Muscle layer of duodenum (tissue), 2 donors: ENCODE measurements at regions not wholly inside any gene's neighbourhood (a gene's known extent, or its start where the extent isn't known, plus 50 kb on each side); places are given as distances from the start of the nearest gene placed in this dataset.

Experiments used
- H3K27ac ChIP-seq: one replicate; pipeline ENCODE4 v1.7.0; 2013; ENCODE audit warnings: mild to moderate bottlenecking, low read length
- H3K27me3 ChIP-seq: one replicate; pipeline ENCODE4 v1.7.0; 2013; ENCODE audit warnings: low read depth, mild to moderate bottlenecking, control low read depth, low read length
- H3K36me3 ChIP-seq, 2 donors: one replicate each; pipeline ENCODE4 v1.7.0; 2013; ENCODE audit warnings: low read length in 2 of 2, control low read depth in 1 of 2, mild to moderate bottlenecking in 1 of 2; ENCODE audit not compliant: insufficient read depth in 2 of 2, control insufficient read depth in 1 of 2
- H3K4me1 ChIP-seq, 2 donors: one replicate each; pipeline ENCODE4 v1.7.0; 2013; ENCODE audit warnings: low read length in 2 of 2, mild to moderate bottlenecking in 2 of 2, control low read depth in 1 of 2, moderate library complexity in 1 of 2; ENCODE audit not compliant: insufficient read depth in 2 of 2, control insufficient read depth in 1 of 2
- H3K4me3 ChIP-seq, 2 donors: one replicate each; pipeline ENCODE4 v1.7.0; 2013; ENCODE audit warnings: low read length in 2 of 2, low read depth in 1 of 2, mild to moderate bottlenecking in 1 of 2
- H3K9me3 ChIP-seq, 2 donors: one replicate each; pipeline ENCODE4 v1.7.0; 2013; ENCODE audit warnings: low read length in 2 of 2, control low read depth in 1 of 2, mild to moderate bottlenecking in 1 of 2; ENCODE audit not compliant: control insufficient read depth in 1 of 2
- donor health status: healthy.

DNA sequence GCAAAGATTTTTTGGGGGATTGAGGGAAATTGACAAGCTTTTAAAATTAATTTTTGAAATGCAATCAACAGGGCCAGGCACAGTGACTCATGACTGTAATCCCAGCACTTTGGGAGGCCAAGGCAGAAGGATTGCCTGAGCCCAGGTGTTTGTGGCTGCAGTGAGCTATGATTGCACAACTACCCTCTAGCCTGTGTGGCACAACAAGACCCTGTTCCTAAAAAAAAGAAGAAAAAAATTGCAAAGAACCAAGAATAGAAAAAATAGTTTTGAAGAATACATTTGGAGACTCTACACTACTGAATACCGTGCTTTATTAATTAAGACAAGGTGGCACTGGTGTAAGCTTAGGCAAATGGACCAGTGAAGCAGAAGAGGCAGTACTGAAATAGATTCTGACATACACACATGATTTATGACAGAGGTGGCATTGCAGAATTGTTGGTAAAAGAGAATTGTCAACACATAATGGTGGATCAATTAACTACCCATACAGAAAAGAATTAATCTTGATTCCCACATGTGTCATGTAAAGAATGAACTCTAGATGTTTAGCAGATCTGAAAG lies 443.3 kb upstream of the ATP11B start:
- no peaks in the 10 kb centered on the region for H3K4me1 ChIP-seq
- H3K9me3 ChIP-seq: no peaks in the 10 kb centered on the region
- H3K27ac ChIP-seq: no peak overlapping the region
- no peaks in the 10 kb centered on the region for H3K36me3 ChIP-seq
- H3K27me3 ChIP-seq: no peaks in the 10 kb centered on the region
- H3K4me3 ChIP-seq: no peak overlapping the region

DNA sequence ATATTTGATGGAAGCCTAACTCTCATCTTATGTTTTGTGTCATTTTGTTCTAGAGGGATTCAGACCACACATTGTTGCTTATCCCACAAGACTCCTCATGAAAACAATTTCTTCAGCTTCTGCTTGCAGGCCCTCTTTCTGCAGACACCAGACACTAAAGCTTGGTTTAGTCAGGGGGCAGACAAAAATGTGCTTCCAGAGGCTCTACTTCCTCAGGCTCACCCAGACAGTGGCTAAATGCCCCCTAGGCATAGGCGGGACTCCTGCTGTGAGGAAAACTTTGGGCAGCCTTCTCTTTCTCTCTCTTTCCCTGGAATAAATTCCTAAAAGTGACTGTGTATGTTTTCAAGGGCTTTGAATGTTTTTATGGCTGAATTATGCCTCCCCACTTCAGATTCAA lies 435.4 kb upstream of the ATP11B start:
- Histone ChIP-seq H3K36me3 (no peaks in the 10 kb centered on the region), H3K27me3 (no peaks in the 10 kb centered on the region), H3K9me3 (no peaks in the 10 kb centered on the region), H3K27ac (no peak overlapping the region), H3K4me1 (no peaks in the 10 kb centered on the region), H3K4me3 (no peak overlapping the region)

DNA sequence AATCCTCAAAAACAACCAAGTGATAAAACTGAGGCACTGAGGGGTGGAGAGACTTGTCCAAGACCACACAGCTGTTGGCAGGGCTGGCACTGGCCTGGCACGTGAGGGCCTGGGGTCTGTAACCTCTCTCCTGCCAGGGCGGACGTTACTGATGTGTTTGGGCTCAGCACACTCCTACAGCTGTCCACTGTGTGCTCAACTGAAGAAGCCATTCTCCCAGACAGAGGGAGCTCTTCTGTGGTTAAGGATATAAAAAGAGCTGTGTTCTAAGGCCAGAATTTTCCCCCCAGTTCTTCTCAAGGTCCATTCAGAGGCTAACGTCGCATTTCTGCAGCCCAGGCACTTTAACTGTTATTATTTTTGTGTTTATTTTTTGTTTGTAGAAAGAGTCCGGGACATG lies 429.0 kb upstream of the ATP11B start:
- Histone ChIP-seq H3K4me1 (no peaks in the 10 kb centered on the region), H3K27me3 (no peaks in the 10 kb centered on the region), H3K9me3 (no peaks in the 10 kb centered on the region), H3K4me3 (no peak overlapping the region), H3K36me3 (no peaks in the 10 kb centered on the region), H3K27ac (no peak overlapping the region)

DNA sequence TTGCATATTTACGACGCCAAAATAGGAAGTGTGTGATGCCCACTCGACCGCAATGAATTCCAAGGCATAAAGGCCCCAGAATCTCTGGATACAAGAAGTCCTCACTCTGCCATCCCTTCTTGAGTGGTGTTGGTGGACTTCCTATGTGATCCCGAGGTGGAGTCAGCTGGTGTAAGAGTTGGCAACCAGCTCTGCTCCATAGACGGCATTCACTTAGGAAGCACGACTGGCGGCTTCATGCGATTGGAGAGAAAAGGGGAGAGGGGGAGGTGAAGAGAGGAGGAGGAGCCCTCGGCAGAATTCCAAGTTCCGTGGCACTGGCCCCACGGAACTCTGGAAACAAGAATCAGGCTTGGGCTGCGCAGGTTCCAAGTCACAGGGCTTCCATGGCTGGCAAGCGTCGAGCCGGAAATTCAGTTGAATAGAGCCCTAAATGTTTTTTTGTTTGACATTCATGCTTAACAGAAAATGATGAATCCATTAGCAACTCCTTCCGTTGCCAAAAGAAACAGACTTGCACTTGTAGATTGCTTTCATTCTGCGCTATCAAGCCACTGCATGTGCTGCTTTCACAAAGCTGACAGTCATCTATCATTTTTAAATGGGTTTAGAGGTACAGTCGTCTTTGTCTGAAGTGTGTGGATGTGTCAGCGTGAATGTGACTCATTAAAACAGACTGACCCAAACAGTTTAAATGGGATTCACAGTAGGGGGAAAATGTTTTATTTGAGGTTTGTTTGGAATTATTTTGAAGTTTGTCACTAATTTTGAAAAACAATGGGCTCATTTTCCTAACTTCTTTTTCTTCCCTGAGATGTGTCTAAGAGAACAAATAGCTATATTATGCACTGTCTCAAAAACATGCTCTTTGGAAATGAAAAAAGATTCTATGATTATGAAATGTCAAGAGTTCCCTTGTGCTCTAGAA lies 428.3 kb upstream of the ATP11B start:
- Histone ChIP-seq H3K9me3 (no peaks in the 10 kb centered on the region), H3K4me3 (peak overlapping the region in 1 of 2 donors; percentile 19), H3K27ac (no peak overlapping the region), H3K27me3 (no peaks in the 10 kb centered on the region), H3K36me3 (no peaks in the 10 kb centered on the region), H3K4me1 (no peaks in the 10 kb centered on the region)

DNA sequence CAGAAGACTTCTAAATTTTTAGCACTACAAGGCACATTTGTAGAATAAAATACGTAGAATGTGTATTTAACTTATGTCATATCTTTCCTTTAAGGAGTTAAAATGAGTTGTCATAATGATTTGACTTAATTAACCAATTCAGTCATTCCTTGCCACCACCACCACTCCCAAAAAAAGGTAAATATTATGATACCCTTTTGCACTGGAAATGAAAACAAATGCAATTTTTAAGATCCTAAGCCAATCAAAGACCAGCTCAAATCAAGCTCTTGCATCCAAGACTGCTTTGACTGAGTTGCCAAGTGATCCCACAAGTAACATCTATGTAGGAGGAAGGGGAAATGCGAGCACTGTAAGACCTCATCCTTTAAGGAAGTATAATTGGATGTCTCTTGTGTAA lies 426.6 kb upstream of the ATP11B start:
- no peaks in the 10 kb centered on the region for H3K9me3 ChIP-seq
- no peak overlapping the region for H3K27ac ChIP-seq
- no peaks in the 10 kb centered on the region for H3K4me1 ChIP-seq
- no peaks in the 10 kb centered on the region for H3K27me3 ChIP-seq
- no peaks in the 10 kb centered on the region for H3K36me3 ChIP-seq
- H3K4me3 ChIP-seq: no peak overlapping the region

DNA sequence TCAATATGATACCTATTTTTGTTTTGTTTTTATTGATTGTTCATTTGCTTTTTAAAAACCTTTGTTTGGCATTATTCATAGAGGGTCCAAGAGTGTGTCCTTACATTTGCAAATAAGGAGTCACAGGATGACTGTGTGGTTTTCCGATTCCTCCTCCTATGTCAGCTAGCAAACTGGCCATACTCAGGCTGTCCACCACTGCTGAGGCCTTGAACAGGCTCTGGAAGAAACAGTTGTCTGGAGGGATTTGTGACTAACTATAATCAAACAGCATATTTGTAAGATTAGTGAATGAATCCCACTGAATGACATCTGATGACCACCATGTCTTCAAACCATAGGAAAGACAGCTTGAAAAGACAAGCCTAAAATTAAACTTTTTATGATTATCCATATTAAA lies 423.4 kb upstream of the ATP11B start:
- H3K27me3 ChIP-seq: no peaks in the 10 kb centered on the region
- H3K9me3 ChIP-seq: no peaks in the 10 kb centered on the region
- H3K36me3 ChIP-seq: no peaks in the 10 kb centered on the region
- H3K27ac ChIP-seq: no peak overlapping the region
- H3K4me1 ChIP-seq: no peaks in the 10 kb centered on the region
- no peak overlapping the region for H3K4me3 ChIP-seq

DNA sequence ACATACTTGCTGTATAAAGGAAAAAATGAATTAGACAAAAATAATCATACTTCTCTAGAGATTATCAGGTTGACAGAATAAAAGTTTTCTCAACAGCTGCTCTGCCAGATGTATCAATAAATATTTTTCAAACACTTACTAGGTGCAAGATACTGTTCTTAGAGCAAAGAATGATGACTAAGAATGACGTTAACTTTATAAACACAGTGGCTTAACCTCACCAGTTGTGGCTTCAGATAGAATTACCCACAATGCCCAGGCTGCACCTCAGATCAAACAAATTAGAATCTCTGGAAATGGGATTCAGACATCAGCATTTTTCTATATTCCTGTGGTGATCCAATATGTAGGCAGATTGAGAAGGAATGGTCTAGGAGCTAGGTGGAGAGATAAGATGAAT lies 422.4 kb upstream of the ATP11B start:
- H3K27me3 ChIP-seq: no peaks in the 10 kb centered on the region
- H3K4me1 ChIP-seq: no peaks in the 10 kb centered on the region
- no peak overlapping the region for H3K4me3 ChIP-seq
- H3K36me3 ChIP-seq: no peaks in the 10 kb centered on the region
- no peak overlapping the region for H3K27ac ChIP-seq
- H3K9me3 ChIP-seq: no peaks in the 10 kb centered on the region

DNA sequence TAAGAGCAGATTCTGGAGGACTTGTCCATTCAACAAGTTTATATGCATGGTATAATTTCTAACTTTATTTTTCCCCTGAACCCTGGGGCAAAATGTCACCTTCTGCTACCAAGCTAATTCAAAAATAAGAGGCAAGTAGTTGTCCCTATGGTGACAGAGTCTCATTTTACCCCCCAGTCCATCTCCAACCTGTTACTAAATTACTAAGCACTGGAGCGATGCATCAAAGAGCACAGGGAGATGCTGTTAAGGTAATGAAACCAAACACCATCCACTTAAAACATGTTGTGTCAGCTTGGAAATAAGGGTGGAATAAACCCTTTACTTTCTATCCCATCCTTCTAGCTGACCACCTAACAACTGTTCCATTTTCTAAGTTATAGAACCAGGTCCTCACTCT lies 417.4 kb upstream of the ATP11B start:
- Histone ChIP-seq H3K27ac (no peak overlapping the region), H3K36me3 (no peaks in the 10 kb centered on the region), H3K4me3 (no peak overlapping the region), H3K4me1 (no peaks in the 10 kb centered on the region), H3K27me3 (no peaks in the 10 kb centered on the region), H3K9me3 (no peaks in the 10 kb centered on the region)

DNA sequence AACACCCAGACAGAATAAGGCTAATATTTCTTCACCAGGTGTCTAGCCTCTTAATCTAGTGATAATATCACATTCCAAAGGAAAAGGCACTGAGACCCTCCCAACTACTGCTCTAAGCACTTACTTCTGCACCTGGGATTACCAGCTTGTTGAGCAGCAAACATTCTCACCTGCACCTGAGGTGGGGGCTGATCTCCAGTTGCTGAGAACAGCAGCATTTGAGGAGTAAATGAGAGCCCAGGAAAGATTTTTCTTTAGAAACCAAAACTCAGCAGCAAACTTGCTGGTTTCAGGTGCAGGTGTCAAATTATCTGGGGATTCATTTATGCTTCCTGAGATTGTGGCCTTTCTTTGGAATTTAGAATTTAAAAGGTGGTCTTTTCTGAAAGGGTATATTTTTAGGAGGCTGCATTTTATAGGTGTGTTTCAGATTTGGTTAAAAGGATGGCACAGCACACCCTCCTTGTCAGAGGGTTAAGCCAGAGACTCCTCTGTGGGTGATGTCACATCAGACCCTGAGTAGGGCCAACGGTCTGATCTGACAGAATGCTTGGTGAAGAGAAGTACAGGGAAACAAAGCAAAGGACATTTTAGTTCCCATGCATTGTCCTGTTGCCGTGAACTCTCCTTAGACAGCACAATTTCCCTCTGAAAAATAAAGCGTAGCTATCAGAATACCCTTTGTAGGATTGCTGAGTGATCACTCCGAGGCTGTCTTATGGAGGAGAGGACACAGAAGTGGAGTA lies 411.0 kb upstream of the ATP11B start:
- no peaks in the 10 kb centered on the region for H3K4me1 ChIP-seq

DNA sequence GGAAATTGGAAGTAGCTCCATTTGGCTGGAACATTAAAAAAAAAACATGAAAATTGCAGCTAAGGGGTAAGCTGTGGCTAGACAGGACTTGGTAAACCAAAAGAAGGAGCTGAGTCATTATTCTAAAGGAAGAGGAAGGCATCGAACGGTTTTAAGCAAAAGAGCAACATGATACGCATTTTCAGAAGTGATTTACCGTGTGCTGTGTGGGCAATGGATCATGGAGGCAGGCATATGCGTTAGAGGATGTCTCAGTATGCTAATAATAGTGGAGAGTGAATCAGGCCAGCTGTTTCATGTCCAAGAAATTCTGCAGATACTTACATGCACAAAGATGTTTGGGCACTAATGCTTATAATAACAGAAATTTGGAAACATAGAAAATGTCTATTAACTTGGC lies 409.1 kb upstream of the ATP11B start:
- no peaks in the 10 kb centered on the region for H3K4me1 ChIP-seq
- no peaks in the 10 kb centered on the region for H3K9me3 ChIP-seq
- no peaks in the 10 kb centered on the region for H3K27me3 ChIP-seq
- no peak overlapping the region for H3K4me3 ChIP-seq
- H3K36me3 ChIP-seq: no peaks in the 10 kb centered on the region
- H3K27ac ChIP-seq: no peak overlapping the region

More for the DNA sequence above, 411.0 kb upstream of the ATP11B start:
- Histone ChIP-seq H3K36me3 (no peaks in the 10 kb centered on the region), H3K27ac (no peak overlapping the region), H3K27me3 (no peaks in the 10 kb centered on the region), H3K4me3 (no peak overlapping the region), H3K9me3 (no peaks in the 10 kb centered on the region)

DNA sequence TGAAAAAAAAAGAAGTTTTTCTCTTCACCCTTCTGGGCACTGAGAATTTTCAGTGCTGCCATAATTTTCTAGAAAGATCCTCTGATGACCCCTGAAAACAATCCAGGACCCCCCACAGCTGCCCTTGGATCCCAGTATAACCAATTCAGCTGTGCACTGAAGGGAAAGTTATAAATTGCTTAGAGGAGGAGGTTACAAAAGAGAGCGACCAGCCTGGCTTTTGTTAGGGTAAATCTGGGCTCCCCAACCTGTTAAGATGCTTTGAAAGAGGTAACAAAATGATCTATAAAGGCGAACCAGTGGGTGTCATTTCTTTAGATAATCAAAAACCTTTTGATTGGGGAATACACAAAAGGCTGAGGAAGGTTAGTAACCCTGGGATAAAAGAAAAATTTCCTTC lies 407.9 kb upstream of the ATP11B start:
- Histone ChIP-seq H3K27ac (no peak overlapping the region), H3K9me3 (no peaks in the 10 kb centered on the region), H3K4me1 (no peaks in the 10 kb centered on the region), H3K4me3 (no peak overlapping the region), H3K36me3 (no peaks in the 10 kb centered on the region), H3K27me3 (no peaks in the 10 kb centered on the region)
